Middle frontal gyrus (tissue), 1 donor: ENCODE measurements at regions not wholly inside any gene's neighbourhood (a gene's known extent, or its start where the extent isn't known, plus 50 kb on each side); places are given as distances from the start of the nearest gene placed in this dataset.
"Not testable (repeated sequence)": the region's sequence is repeated elsewhere in the genome, so short reads cannot be mapped to it uniquely, and the experiment has no call there.

Experiments used
- DNase-seq: peaks from one replicate; pipeline ENCODE4 v3.0.0-alpha.2; 2015; ENCODE audit warnings: low spot score; ENCODE audit errors: extremely low spot score

GRCh38 chr5:110812639-110813038 lies 73.8 kb downstream of the SLC25A46 start:
- no peak for DNase-seq

DNA sequence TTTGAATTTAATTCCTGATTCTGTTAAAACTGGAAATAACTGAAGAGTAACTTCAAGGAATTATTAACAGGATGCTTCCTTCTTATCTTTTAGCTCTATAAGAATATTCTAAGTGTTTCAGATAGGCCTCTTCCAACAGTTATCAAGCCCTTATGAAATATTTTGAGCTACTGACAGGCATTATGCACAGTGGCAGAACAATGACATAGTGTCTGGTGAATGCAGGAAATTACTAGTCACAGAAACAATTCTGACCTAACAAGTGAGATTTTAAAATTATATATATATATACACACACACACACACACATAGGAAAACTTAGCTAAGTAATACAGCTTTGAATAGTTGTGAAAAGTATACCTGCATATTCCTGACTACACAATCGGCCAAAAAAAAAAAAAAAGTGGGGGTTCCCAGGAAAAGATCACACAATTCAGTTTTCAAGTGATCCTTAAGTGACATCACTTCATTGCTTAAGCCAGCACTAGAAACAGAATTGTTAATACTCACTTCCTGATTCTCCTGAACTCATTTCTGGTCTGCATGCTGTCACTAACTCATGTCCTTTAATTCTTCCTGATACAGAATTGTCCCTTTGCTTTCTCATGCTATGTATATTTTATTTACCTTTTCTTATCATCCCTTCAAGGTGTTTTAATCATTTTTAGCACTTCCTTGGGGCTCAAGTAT lies 77.3 kb downstream of the SLC25A46 start:
- DNase-seq: no peak

GRCh38 chr5:110817459-110817858 lies 78.7 kb downstream of the SLC25A46 start:
- DNase-seq: no peak

DNA sequence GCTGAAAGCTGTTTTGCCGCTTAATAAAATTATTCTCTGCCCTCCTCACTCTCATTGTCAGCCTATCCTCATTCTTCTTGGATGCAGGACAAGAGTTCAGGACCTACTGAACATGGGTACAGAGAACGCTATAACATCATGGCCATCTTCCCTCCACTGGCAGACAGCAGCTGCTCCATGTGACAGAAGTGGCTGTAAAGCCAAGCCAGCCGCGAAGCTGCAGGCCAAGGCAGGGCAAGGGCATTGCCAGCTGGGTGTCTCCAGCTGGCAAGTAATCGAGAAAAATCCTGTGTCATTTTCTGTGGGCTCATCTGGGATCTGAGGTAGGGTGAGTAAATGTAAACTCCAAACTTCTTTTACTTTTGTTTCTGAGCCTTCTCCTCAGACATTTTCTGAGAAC lies 84.8 kb downstream of the SLC25A46 start:
- no peak for DNase-seq

- DNase-seq: no peak
Observed at GRCh38 chr5:110824936-110825441, 86.2 kb downstream of the SLC25A46 start.

DNA sequence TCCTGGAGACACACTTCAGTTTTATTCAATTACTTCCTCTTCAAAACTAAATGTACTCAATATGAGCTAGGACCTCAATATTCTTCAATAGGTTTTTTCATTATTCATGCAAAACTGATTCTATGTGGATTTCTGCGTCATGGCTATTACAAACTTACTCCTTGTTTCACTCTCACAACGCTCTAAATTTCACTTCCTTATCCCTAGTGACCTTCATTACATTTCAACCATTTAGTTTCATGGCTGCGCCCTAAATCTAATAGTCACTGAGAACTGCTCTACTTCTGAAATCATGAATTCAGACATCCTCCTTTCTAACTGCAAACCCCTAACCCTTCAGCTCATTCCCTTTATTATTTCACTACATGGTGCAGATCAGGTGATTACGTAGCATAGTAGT lies 93.9 kb downstream of the SLC25A46 start:
- no peak for DNase-seq

DNA sequence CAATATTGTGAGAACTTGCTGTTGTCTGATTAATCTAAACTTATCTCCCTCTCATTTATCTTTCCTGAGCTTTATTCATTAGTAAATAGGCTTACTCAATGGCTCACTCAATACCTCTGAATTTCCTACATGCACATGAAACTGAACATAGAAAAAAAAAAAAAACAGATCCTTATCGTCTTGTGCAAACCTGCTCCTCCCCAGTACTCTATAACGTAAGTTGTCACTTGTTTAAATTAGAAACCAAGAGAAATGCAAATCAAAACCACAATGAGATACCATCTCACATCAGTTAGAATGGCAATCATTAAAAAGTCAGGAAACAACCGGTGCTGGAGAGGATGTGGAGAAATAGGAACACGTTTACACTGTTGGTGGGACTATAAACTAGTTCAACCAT lies 96.1 kb downstream of the SLC25A46 start:
- not testable (repeated sequence) for DNase-seq

DNA sequence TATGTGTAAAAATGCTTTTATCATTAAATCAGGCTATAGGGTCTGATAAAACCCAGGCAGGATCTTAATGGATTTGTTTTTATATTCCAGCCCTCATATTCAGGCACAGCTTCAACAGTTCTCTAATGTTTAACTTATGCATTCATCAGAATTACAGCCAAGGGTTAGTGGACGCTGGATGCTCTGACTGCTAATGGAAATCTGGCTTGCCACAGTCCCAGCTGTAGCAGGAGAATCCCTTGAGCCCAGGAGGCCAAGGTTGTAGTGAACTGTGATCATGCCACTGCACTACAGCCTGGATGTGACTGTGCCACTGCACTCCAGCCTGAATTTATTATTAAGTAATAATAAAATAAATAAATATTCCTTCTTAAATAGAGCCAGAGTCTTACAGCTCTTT lies 98.0 kb downstream of the SLC25A46 start:
- DNase-seq: no peak

DNA sequence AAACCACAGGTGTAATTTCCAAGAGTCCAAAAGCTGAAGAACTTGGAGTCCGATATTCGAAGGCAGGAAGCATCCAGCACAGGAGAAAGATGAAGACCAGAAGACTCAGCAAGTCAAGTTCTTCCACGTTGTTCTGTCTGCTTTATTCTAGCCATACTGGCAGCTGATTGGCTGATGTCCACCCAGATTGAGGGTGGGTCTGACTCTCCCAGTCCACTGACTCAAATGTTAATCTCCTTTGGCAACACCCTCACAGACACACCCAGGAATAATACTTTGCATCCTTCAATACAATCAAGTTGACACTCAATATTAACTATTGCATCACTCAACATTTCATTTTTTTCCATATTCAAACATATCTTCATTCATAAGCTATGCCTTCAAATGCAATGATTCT lies 99.5 kb downstream of the SLC25A46 start:
- DNase-seq: not testable (repeated sequence)

- no peak for DNase-seq
Observed at GRCh38 chr5:110838961-110839360, 100.2 kb downstream of the SLC25A46 start.

DNA sequence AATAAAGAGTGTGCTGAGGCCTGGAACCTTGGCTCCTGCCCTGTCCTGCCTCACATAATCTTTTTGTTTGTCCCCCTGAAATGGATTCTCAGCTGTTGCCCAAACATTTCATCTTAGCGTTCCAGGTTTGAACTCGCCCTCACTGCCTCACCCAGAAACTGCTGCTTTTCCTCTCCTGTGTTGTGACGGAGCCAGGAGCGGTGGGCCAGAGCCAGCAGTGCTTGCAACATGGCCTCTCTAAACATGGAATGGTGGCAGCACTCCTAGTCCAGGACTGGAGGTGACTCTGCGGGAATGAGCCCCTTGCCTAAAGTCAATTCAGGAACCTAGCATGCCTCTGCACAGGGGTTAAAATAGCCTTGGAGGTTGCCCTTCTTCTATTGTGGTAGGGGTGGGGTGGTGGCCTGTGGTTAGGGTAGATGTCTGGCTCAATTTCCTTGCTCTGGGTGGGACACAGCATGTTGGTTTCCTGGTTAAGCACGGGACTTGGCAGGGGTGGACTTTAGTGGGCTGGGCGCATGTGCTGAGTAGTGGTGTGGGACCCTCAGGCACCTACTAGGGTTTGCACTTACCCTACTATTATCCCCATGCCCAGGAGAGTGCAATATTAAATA lies 101.6 kb downstream of the SLC25A46 start:
- no peak for DNase-seq

DNA sequence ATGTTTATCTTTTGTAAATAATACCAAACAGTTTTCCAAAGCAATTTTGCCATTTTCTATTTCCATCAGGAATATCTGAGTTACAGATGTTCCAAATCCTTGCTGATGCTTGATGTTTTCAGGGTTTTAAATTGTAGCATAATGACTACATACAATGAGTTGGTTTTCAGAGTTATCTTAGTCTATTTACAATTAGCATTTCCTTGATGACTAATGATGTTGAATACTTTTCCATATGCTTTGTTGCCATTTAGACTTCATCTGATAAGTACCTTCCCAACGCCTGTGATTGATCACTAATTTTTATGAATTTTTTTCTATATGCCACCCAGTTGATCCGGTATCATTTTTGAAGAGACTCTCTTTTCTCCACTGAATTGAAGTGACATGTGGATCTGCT lies 102.3 kb downstream of the SLC25A46 start:
- DNase-seq: no peak

DNA sequence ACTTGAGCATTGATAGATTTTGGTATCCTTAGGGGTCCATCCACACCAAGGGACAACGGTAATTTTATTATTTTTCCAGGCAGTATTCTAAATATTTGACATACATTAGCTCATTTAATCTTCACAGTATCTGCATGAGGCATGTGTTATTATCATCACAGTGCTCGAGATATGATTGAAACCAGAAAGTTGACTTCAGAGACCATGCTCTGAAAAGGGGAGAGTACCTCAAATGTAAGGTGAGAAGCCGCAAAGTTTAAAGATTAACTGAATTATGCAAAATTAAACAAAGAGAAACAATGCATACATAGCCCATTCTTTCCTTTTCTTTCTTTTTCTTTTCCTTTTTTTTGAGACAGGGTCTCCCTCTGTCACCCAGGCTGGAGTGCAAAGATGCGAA lies 104.1 kb downstream of the SLC25A46 start:
- DNase-seq: no peak

DNA sequence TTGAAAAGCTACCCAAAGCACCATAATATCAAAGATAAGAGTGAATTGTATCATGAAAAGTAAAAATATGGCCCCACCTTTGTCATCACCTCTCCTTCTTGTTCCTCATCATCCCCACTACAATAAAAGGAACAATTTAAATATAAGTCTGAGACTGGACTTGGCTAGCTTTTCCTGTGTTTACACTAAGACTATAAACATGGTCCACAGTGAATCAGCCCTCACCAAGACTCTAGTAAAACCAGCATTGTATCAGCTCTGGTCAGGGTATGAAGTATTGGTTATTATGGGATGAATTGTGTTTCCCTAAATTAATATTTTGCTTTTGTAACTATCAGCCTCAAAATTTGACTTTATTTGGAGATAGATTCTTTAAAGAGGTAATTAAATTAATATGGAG lies 105.4 kb downstream of the SLC25A46 start:
- DNase-seq: no peak

- no peak for DNase-seq
Observed at GRCh38 chr5:110846398-110847001, 107.7 kb downstream of the SLC25A46 start.

GRCh38 chr5:110851357-110851756 lies 112.5 kb downstream of the SLC25A46 start:
- DNase-seq: no peak

DNA sequence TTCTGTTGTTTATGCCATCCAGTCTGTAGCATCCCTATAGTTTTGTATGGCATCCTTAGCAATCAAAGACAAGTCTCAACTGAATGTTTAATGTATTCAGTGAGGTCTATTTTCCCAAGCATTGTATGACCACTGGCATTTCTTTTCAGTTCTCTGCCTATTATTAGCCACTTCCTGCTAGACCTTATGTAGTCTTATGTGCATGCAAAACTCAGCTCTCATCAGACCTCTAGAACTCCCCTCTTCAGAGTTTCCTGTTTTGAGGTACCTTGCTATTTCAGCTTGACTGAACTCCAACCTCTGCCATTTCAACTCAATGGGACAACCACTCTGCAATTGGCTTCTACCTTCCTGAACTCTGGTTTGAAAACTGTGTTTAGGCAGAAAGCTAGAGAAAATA lies 113.2 kb downstream of the SLC25A46 start:
- DNase-seq: no peak

- no peak for DNase-seq
Observed at GRCh38 chr5:110852541-110852940, 113.7 kb downstream of the SLC25A46 start.

GRCh38 chr5:110853267-110853666 lies 114.5 kb downstream of the SLC25A46 start:
- DNase-seq: no peak

DNA sequence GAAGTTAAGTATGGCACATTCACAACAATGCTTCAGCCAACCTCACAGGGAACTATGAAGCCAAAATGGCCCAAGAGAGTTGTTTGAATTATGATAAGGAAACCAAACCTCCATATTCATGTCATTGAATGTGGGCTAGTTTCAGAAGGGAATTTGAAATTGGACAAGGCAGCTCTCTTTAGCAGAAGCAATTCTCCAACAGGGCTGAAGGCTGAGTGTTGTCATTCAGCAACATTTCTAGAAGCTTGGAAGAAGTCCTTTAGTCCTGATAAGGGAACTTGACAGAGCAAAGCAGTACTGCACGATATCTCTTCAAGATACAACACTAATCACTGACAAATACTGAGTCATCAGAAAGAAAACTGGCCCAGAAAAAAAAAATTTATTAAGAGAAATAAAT lies 115.4 kb downstream of the SLC25A46 start:
- no peak for DNase-seq

GRCh38 chr5:110855961-110856360 lies 117.2 kb downstream of the SLC25A46 start:
- no peak for DNase-seq

- DNase-seq: no peak
Observed at GRCh38 chr5:110865400-110866094, 126.7 kb downstream of the SLC25A46 start.
